GM12872 (cell line): ENCODE measurements at regions not wholly inside any gene's neighbourhood (a gene's known extent, or its start where the extent isn't known, plus 50 kb on each side); places are given as distances from the start of the nearest gene placed in this dataset.

Source experiments
- TF ChIP-seq, protein P1 (sequence below): IDR thresholded peaks from 3 replicates; pipeline ENCODE4 v1.5.1; 2011; ENCODE audit warnings: low read depth, mild to moderate bottlenecking, low read length, moderate library complexity; ENCODE audit not compliant: insufficient read depth

DNA sequence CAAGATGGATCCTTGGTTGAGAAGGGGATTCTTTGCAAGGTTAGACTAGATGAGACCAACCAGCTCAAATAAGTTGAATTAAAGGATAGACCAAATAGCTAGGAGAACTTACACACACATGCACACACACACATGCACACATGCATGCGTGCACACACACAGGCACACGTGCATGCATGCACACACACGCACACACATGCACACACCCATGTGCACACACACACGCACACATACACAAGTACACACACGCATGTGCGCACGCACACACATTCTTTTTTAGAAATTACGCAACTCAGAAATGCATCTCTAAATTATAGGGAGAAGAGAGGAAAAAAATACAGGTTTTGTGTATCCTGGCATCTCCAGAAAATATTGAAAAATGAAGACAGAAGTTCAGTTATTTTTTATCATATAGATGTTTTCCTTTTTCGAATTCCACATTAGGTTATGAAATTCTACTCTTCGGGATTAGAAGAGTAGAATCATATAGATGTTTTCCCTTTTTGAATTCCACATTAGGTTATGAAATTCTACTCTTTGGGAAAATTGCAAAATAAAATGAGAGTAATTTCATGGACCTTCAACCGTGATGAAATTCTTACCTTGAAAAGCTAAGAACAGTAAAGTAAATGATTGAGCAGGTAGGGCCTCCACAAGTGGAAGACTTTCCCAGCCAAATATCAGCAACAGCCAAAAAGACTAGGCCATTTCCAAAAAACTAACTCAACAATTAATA lies 243.2 kb upstream of the USP25 start:
- TF ChIP-seq, protein P1, sequence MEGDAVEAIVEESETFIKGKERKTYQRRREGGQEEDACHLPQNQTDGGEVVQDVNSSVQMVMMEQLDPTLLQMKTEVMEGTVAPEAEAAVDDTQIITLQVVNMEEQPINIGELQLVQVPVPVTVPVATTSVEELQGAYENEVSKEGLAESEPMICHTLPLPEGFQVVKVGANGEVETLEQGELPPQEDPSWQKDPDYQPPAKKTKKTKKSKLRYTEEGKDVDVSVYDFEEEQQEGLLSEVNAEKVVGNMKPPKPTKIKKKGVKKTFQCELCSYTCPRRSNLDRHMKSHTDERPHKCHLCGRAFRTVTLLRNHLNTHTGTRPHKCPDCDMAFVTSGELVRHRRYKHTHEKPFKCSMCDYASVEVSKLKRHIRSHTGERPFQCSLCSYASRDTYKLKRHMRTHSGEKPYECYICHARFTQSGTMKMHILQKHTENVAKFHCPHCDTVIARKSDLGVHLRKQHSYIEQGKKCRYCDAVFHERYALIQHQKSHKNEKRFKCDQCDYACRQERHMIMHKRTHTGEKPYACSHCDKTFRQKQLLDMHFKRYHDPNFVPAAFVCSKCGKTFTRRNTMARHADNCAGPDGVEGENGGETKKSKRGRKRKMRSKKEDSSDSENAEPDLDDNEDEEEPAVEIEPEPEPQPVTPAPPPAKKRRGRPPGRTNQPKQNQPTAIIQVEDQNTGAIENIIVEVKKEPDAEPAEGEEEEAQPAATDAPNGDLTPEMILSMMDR, result no peak

DNA sequence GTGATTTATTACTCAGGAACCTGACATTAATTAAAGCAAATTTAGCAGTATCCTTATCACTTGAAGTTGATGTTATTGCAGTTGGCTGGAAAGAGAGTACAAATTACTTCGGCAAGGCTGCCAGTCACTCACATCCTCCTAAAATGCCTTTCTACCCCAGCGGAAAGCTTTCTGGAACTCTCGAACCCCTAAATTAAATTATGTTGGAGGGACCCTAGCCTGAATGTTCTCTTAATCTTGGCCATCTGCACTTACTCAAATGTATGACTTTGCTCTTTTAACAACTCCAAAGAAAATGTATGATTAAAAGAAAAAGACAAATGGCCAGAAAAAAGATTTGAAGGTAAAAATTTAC lies 242.6 kb upstream of the USP25 start:
- TF ChIP-seq, protein P1, result no peak

DNA sequence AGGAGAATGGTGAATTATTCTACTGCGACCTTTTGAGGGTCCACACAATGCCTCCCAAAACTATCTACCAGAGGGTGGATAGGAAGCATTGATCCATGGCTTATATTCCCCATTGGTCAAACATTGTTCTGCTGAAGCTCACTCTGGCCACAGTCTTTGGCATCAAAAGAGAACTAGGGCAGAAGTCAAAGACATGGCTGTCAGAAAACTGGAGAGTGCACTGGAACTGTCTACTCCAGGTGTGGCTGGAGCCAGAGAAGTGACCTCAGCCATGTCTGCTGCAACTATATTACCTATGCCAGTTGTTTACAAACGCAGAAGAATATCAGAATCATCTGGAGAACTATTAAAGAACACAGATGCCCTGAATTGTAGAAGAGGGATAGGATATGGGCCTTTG lies 238.7 kb upstream of the USP25 start:
- TF ChIP-seq, protein P1, result no peak

DNA sequence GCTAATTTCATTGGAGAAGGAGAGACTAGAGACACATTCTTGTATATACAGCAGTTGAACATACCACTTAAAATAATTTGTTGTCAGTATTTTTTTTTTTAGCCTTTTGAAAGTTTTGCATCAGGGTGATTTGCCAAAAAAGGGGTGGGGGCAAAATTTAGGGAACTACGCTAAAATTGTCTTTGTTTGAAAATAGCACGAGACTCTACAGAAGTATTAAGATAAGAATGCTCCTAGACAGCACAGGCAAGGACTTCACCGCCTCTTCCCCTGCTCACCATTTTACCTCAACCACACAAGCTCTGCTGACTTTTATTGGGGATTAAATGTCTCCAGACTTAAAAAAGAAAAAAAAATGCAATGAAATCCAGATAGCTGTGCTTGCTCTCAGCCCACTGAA lies 236.1 kb upstream of the USP25 start:
- TF ChIP-seq, protein P1, result no peak

DNA sequence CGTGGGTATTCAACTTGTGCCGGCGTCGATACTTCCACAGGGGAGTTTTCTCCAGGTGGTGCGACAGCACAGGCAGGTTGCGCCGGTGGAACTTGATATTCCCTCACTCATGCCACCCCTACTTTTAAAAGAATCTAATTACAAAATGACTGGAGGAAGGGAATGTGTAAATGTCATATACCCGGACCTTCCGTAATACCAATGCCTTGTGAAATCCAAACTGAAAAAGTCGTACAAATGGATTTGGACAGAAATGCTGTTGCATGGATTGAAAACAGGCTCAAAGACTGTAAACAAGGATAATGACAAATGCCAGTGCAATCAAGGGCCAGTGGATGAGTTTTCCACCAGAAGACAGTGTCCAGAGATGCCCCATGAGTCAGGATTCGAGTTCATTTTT lies 235.3 kb upstream of the USP25 start:
- TF ChIP-seq, protein P1, result no peak

DNA sequence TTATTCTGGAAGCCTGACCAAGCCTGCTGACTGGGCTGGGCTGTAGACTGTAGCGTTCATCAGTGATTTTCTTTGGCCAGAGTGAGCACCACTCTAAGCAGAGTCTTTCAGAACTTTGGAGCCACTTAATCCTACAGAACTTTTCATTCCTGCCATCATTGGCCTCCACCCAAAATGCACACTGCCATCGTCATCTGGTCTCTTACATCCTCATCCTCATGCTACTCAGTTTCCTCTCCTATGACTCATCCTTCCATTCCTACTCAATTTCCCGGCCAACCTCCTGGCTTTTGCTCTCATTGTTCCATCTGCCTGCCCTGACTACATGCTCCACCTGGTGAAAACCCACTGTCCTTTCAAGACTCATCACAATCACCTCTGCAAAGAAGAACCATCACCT lies 233.8 kb upstream of the USP25 start:
- TF ChIP-seq, protein P1, result no peak

DNA sequence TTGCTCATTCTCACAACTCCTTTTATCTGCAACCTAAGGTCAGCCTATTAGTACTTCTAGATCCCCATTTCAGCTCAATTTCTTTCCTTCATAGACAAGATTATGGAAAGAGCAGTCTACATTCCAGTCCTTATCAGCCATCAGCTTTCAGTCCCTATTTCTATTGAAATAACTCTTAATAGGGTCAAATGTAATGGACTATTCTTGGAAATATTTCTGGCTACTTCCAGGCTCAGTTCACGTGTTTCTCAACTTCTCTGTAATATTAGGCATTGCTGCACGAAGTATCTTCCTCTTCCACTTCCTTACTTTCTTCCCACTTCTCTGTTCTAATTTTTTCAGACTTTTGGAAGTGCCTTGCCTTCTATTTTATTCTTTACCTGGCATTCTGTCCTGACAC lies 232.9 kb upstream of the USP25 start:
- TF ChIP-seq, protein P1, result no peak
